Lower leg skin (tissue), 4 donors: ENCODE measurements at regions not wholly inside any gene's neighbourhood (a gene's known extent, or its start where the extent isn't known, plus 50 kb on each side); places are given as distances from the start of the nearest gene placed in this dataset.

Experiments
- DNase-seq, 2 donors: peaks; one replicate each; pipeline ENCODE4 v3.0.0-alpha.2; 2019; ENCODE audit warnings: low spot score in 2 of 2
- H3K4me3 ChIP-seq: fragments of 200-600 bp; sonication (generic); 2 replicates; pipeline ENCODE4 v1.5.1; 2017; ENCODE audit warnings: mild to moderate bottlenecking, low read depth; ENCODE audit not compliant: poor library complexity, severe bottlenecking
- CTCF ChIP-seq, 3 donors: fragments of 450-650 bp; IDR thresholded peaks; one replicate each; pipeline ENCODE4 v1.5.1; 2016; ENCODE audit warnings: antibody characterized with exemption in 3 of 3, mild to moderate bottlenecking in 3 of 3, moderate library complexity in 2 of 3
- POLR2A ChIP-seq, 2 donors: fragments of 450-650 bp; IDR thresholded peaks; one replicate each; pipeline ENCODE4 v1.6.1; 2016 to 2017; ENCODE audit warnings: antibody characterized with exemption in 2 of 2, mild to moderate bottlenecking in 1 of 2, moderate library complexity in 1 of 2
- WGBS, 2 donors: methylation state at CpG; one replicate each; pipeline ENCODE4 v1.1.5; 2018; 5-methylcytosine and 5-hydroxymethylcytosine counted together
- intact Hi-C: fragments of 100-400 bp; cut with DNase I; formaldehyde crosslinking; loops from one replicate; pipeline ENCODE4 v1.15.0; 2023; ENCODE audit warnings: low total_unique reads

- intact Hi-C loops = no loop called here
- H3K4me3 ChIP-seq = no peak overlapping the region
- 58 to 77% methylated on average over 1 of the region's 1 CpG for WGBS, 2 donors
- TF ChIP-seq CTCF (IDR thresholded peaks at IDR 0.05) (no peak), POLR2A (IDR thresholded peaks at IDR 0.05) (no peak)
- no peak for DNase-seq
Measured at GRCh38 chr16:54843424-54843750, 87.3 kb upstream of the IRX5 start.

- TF ChIP-seq CTCF (IDR thresholded peaks at IDR 0.05) (no peak), POLR2A (IDR thresholded peaks at IDR 0.05) (no peak)
- intact Hi-C loops = no loop called here
- WGBS, 2 donors = 87 to 90% methylated on average over 5 of the region's 5 CpGs
- no peak for DNase-seq
- no peak overlapping the region for H3K4me3 ChIP-seq
Measured at GRCh38 chr16:54842743-54843423, 87.8 kb upstream of the IRX5 start.

- no peak overlapping the region for H3K4me3 ChIP-seq
- intact Hi-C loops = no loop called here
- TF ChIP-seq POLR2A (IDR thresholded peaks at IDR 0.05) (no peak), CTCF (IDR thresholded peaks at IDR 0.05) (no peak)
- WGBS, 2 donors = 95 to 98% methylated on average over 23 to 26 of the region's 26 CpGs
- no peak for DNase-seq
Measured at GRCh38 chr16:54829691-54830090, 101.0 kb upstream of the IRX5 start.

GRCh38 chr16:54822892-54823291, 107.8 kb upstream of the IRX5 start:
- no peak overlapping the region for H3K4me3 ChIP-seq
- DNase-seq = no peak
- no peak for TF ChIP-seq CTCF (IDR thresholded peaks at IDR 0.05)
- TF ChIP-seq POLR2A (IDR thresholded peaks at IDR 0.05) = no peak
- intact Hi-C loops = no loop called here
- 36 to 43% methylated on average over 4 of the region's 4 CpGs for WGBS, 2 donors

- WGBS, 2 donors = 51 to 56% methylated on average over 5 of the region's 5 CpGs
- no peak for TF ChIP-seq POLR2A (IDR thresholded peaks at IDR 0.05)
- no peak for TF ChIP-seq CTCF (IDR thresholded peaks at IDR 0.05)
- intact Hi-C loops = no loop called here
- peak in 1 of 2 donors; percentile 27 for DNase-seq
- no peak overlapping the region for H3K4me3 ChIP-seq
Measured at GRCh38 chr16:54822492-54822891, 108.2 kb upstream of the IRX5 start.

GRCh38 chr16:54821731-54822130, 108.9 kb upstream of the IRX5 start:
- no peak overlapping the region for H3K4me3 ChIP-seq
- DNase-seq = no peak
- TF ChIP-seq POLR2A (IDR thresholded peaks at IDR 0.05) = no peak
- TF ChIP-seq CTCF (IDR thresholded peaks at IDR 0.05) = no peak
- 72 to 78% methylated on average over 2 of the region's 2 CpGs for WGBS, 2 donors
- intact Hi-C loops = no loop called here
